ENCODE measurements at regions not wholly inside any gene's neighbourhood (a gene's known extent, or its start where the extent isn't known, plus 50 kb on each side); places are given as distances from the start of the nearest gene placed in this dataset.

DNA sequence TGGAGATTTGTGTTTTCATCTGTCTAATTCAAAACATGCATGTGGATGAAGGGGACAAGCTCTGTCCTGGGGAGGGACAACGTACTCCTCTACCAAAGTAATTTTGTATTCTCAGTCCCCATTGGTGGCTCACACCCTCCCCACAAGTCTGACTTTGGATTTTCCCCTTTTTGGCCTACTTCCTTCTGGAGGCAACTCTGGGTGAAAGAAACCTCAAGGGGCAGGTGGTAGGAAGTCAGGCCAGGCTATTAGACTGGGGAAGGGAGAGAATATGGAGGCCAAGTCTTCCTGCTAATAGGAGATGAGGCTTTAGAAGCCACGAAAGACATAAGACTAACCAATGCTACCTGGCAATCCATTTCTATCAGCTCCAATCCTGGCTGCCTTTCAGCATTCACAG lies 124.9 kb upstream of the RASGRP1 start:
- TF ChIP-seq, protein P1, sequence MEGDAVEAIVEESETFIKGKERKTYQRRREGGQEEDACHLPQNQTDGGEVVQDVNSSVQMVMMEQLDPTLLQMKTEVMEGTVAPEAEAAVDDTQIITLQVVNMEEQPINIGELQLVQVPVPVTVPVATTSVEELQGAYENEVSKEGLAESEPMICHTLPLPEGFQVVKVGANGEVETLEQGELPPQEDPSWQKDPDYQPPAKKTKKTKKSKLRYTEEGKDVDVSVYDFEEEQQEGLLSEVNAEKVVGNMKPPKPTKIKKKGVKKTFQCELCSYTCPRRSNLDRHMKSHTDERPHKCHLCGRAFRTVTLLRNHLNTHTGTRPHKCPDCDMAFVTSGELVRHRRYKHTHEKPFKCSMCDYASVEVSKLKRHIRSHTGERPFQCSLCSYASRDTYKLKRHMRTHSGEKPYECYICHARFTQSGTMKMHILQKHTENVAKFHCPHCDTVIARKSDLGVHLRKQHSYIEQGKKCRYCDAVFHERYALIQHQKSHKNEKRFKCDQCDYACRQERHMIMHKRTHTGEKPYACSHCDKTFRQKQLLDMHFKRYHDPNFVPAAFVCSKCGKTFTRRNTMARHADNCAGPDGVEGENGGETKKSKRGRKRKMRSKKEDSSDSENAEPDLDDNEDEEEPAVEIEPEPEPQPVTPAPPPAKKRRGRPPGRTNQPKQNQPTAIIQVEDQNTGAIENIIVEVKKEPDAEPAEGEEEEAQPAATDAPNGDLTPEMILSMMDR (IDR thresholded peaks at IDR 0.05) = no peak
- TF ChIP-seq POLR2AphosphoS5 (IDR thresholded peaks at IDR 0.05; ENCODE audit: low read depth, low read length) = no peak
- TF ChIP-seq, protein P2, sequence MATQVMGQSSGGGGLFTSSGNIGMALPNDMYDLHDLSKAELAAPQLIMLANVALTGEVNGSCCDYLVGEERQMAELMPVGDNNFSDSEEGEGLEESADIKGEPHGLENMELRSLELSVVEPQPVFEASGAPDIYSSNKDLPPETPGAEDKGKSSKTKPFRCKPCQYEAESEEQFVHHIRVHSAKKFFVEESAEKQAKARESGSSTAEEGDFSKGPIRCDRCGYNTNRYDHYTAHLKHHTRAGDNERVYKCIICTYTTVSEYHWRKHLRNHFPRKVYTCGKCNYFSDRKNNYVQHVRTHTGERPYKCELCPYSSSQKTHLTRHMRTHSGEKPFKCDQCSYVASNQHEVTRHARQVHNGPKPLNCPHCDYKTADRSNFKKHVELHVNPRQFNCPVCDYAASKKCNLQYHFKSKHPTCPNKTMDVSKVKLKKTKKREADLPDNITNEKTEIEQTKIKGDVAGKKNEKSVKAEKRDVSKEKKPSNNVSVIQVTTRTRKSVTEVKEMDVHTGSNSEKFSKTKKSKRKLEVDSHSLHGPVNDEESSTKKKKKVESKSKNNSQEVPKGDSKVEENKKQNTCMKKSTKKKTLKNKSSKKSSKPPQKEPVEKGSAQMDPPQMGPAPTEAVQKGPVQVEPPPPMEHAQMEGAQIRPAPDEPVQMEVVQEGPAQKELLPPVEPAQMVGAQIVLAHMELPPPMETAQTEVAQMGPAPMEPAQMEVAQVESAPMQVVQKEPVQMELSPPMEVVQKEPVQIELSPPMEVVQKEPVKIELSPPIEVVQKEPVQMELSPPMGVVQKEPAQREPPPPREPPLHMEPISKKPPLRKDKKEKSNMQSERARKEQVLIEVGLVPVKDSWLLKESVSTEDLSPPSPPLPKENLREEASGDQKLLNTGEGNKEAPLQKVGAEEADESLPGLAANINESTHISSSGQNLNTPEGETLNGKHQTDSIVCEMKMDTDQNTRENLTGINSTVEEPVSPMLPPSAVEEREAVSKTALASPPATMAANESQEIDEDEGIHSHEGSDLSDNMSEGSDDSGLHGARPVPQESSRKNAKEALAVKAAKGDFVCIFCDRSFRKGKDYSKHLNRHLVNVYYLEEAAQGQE (IDR thresholded peaks at IDR 0.05; ENCODE audit: insufficient read depth in 1 of 2, low read depth in 2 of 2, low read length in 1 of 2) = no peak
- no peak for TF ChIP-seq TCF7L2 (IDR thresholded peaks at IDR 0.05; ENCODE audit: low read depth, low read length)

All from Panc1 (cell line).